ENCODE measurements at regions not wholly inside any gene's neighbourhood (a gene's known extent, or its start where the extent isn't known, plus 50 kb on each side); places are given as distances from the start of the nearest gene placed in this dataset.

DNA sequence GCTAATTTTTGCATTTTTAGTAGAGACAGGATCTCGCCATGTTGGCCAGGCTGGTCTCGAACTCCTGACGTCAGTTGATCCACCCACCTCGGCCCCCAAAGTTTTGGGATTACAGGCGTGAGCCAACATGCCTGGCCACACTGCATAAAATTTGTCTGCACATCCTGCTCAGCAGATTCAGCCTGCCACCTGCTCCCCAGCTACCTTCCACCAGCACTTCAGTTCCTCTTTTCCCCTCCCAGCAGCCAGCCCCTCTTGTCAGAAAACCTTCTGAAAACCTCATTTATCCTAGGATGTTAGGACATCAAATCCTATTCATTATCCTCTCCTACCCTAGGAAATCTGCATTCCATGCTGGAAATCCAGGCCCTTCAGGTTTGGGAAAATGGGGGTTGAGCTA is 78.2 kb upstream of the CALM2 start:
- no peak for TF ChIP-seq YY1 (IDR thresholded peaks at IDR 0.05)
- no peak for TF ChIP-seq RAD21 (IDR thresholded peaks at IDR 0.05)
- TF ChIP-seq EGR1 (IDR thresholded peaks at IDR 0.05; ENCODE audit: low read depth in 2 of 2): no peak
- TF ChIP-seq, protein P1, sequence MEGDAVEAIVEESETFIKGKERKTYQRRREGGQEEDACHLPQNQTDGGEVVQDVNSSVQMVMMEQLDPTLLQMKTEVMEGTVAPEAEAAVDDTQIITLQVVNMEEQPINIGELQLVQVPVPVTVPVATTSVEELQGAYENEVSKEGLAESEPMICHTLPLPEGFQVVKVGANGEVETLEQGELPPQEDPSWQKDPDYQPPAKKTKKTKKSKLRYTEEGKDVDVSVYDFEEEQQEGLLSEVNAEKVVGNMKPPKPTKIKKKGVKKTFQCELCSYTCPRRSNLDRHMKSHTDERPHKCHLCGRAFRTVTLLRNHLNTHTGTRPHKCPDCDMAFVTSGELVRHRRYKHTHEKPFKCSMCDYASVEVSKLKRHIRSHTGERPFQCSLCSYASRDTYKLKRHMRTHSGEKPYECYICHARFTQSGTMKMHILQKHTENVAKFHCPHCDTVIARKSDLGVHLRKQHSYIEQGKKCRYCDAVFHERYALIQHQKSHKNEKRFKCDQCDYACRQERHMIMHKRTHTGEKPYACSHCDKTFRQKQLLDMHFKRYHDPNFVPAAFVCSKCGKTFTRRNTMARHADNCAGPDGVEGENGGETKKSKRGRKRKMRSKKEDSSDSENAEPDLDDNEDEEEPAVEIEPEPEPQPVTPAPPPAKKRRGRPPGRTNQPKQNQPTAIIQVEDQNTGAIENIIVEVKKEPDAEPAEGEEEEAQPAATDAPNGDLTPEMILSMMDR (IDR thresholded peaks at IDR 0.05; ENCODE audit: low read depth, low read length, missing input control): no peak
- TF ChIP-seq, protein P2, sequence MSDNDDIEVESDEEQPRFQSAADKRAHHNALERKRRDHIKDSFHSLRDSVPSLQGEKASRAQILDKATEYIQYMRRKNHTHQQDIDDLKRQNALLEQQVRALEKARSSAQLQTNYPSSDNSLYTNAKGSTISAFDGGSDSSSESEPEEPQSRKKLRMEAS (IDR thresholded peaks at IDR 0.05): no peak
- no peak for TF ChIP-seq TAF1 (conservative IDR thresholded peaks at IDR 0.05)
- no peak for TF ChIP-seq RXRA (IDR thresholded peaks at IDR 0.05)
- no peak for TF ChIP-seq JUND (IDR thresholded peaks at IDR 0.05)
- TF ChIP-seq GABPA (IDR thresholded peaks at IDR 0.05 in 1 of 2, conservative IDR thresholded peaks at IDR 0.05 in 1 of 2): no peak
- TF ChIP-seq, protein P3, sequence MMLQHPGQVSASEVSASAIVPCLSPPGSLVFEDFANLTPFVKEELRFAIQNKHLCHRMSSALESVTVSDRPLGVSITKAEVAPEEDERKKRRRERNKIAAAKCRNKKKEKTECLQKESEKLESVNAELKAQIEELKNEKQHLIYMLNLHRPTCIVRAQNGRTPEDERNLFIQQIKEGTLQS (IDR thresholded peaks at IDR 0.05): no peak
- TF ChIP-seq, protein P4, sequence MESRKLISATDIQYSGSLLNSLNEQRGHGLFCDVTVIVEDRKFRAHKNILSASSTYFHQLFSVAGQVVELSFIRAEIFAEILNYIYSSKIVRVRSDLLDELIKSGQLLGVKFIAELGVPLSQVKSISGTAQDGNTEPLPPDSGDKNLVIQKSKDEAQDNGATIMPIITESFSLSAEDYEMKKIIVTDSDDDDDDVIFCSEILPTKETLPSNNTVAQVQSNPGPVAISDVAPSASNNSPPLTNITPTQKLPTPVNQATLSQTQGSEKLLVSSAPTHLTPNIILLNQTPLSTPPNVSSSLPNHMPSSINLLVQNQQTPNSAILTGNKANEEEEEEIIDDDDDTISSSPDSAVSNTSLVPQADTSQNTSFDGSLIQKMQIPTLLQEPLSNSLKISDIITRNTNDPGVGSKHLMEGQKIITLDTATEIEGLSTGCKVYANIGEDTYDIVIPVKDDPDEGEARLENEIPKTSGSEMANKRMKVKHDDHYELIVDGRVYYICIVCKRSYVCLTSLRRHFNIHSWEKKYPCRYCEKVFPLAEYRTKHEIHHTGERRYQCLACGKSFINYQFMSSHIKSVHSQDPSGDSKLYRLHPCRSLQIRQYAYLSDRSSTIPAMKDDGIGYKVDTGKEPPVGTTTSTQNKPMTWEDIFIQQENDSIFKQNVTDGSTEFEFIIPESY (IDR thresholded peaks at IDR 0.05): no peak
- TF ChIP-seq, protein P5, sequence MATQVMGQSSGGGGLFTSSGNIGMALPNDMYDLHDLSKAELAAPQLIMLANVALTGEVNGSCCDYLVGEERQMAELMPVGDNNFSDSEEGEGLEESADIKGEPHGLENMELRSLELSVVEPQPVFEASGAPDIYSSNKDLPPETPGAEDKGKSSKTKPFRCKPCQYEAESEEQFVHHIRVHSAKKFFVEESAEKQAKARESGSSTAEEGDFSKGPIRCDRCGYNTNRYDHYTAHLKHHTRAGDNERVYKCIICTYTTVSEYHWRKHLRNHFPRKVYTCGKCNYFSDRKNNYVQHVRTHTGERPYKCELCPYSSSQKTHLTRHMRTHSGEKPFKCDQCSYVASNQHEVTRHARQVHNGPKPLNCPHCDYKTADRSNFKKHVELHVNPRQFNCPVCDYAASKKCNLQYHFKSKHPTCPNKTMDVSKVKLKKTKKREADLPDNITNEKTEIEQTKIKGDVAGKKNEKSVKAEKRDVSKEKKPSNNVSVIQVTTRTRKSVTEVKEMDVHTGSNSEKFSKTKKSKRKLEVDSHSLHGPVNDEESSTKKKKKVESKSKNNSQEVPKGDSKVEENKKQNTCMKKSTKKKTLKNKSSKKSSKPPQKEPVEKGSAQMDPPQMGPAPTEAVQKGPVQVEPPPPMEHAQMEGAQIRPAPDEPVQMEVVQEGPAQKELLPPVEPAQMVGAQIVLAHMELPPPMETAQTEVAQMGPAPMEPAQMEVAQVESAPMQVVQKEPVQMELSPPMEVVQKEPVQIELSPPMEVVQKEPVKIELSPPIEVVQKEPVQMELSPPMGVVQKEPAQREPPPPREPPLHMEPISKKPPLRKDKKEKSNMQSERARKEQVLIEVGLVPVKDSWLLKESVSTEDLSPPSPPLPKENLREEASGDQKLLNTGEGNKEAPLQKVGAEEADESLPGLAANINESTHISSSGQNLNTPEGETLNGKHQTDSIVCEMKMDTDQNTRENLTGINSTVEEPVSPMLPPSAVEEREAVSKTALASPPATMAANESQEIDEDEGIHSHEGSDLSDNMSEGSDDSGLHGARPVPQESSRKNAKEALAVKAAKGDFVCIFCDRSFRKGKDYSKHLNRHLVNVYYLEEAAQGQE (IDR thresholded peaks at IDR 0.05): no peak
- no peak for TF ChIP-seq HNF4G (IDR thresholded peaks at IDR 0.05)
- no peak for TF ChIP-seq FOXA1 (IDR thresholded peaks at IDR 0.05)
